ENCODE measurements at regions not wholly inside any gene's neighbourhood (a gene's known extent, or its start where the extent isn't known, plus 50 kb on each side); places are given as distances from the start of the nearest gene placed in this dataset.
A peak's percentile ranks its signal among the peaks of the same experiment; 100 is the strongest.
"Not testable (repeated sequence)": the region's sequence is repeated elsewhere in the genome, so short reads cannot be mapped to it uniquely, and the experiment has no call there.

GRCh38 chr5:135739383-135739981 is 95.0 kb upstream of the SLC25A48 start:
- no peak for DNase-seq (ENCODE audit: insufficient read length)
- TF ChIP-seq TAF1 (IDR thresholded peaks at IDR 0.05; ENCODE audit: borderline replicate concordance, low read depth, low read length) (no peak), POLR2AphosphoS5 (IDR thresholded peaks at IDR 0.05; ENCODE audit: low read depth, low read length) (no peak), POLR2A (IDR thresholded peaks at IDR 0.05; ENCODE audit: low read depth, low read length) (no peak)
- peak; percentile 78 for FAIRE-seq

DNA sequence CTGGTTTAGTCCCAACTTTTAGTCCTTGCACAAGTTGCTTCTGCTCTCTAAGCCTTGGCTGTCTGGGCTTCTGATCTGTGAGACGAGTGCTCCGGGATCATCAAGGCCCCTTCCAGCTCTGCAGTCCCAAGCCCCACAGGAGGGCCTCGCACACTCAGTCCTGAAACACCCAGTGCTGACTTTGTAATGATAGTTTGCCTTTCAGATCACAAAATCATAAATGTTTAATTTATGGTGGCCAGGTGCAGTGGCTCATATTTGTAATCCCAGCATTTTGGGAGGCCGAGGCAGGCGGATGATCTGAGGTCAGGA is 95.9 kb upstream of the SLC25A48 start:
- no peak for FAIRE-seq
- DNase-seq (ENCODE audit: insufficient read length): no peak
- TF ChIP-seq POLR2A (IDR thresholded peaks at IDR 0.05; ENCODE audit: low read depth, low read length) (no peak), TAF1 (IDR thresholded peaks at IDR 0.05; ENCODE audit: borderline replicate concordance, low read depth, low read length) (no peak), POLR2AphosphoS5 (IDR thresholded peaks at IDR 0.05; ENCODE audit: low read depth, low read length) (no peak)

GRCh38 chr5:135737701-135738563 is 96.5 kb upstream of the SLC25A48 start:
- DNase-seq (ENCODE audit: insufficient read length) (no peak), FAIRE-seq (no peak)
- TF ChIP-seq POLR2A (IDR thresholded peaks at IDR 0.05; ENCODE audit: low read depth, low read length): no peak

- not testable (repeated sequence) for DNase-seq (ENCODE audit: insufficient read length); FAIRE-seq
Observed at GRCh38 chr5:135736952-135737351, 97.5 kb upstream of the SLC25A48 start.

- DNase-seq (ENCODE audit: insufficient read length) (no peak), FAIRE-seq (no peak)
Observed at GRCh38 chr5:135735831-135736230, 98.6 kb upstream of the SLC25A48 start.

GRCh38 chr5:135734956-135735355 is 99.5 kb upstream of the SLC25A48 start:
- DNase-seq (ENCODE audit: insufficient read length); FAIRE-seq: not testable (repeated sequence)

More at GRCh38 chr5:135735831-135736230, 98.6 kb upstream of the SLC25A48 start:
- TF ChIP-seq POLR2A (IDR thresholded peaks at IDR 0.05; ENCODE audit: low read depth, low read length) (no peak), TAF1 (IDR thresholded peaks at IDR 0.05; ENCODE audit: borderline replicate concordance, low read depth, low read length) (no peak), POLR2AphosphoS5 (IDR thresholded peaks at IDR 0.05; ENCODE audit: low read depth, low read length) (no peak)

DNA sequence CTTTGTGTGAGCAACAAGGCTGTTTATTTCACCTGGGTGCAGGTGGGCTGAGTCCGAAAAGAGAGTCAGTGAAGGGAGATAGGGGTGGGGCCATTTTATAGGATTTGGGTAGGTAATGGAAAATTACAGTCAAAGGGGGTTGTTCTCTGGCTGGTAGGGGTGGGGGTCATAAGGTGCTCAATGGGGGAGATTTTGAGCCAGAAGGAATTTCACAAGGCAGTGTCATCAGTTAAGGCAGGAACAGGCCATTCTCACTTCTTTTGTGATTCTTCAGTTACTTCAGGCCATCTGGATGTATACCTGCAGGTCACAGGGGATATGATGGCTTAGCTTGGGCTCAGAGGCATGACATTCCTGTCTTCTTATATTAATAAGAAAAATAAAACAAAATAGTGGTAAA is 103.4 kb upstream of the SLC25A48 start:
- FAIRE-seq; DNase-seq (ENCODE audit: insufficient read length): not testable (repeated sequence)

DNA sequence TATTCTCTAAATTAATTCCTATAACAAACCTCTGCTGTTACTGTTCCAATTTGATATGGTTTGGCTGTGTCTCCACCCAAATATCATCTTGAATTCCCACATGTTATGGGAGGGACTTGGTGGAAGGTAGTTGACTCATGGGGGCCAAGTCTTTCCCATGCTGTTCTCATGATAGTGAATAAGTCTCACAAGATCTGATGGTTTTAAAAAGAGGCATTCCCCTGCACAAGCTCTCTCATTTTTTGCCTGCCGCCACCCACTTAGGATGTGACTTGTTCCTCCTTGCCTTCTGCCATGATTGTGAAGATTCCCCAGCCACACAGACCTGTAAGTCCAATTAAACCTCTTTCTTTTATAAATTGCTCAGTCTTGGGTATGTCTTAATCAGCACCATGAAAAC is 104.3 kb upstream of the SLC25A48 start:
- not testable (repeated sequence) for FAIRE-seq; DNase-seq (ENCODE audit: insufficient read length)

- FAIRE-seq (no peak), DNase-seq (ENCODE audit: insufficient read length) (no peak)
Observed at GRCh38 chr5:135729321-135729786, 105.1 kb upstream of the SLC25A48 start.

DNA sequence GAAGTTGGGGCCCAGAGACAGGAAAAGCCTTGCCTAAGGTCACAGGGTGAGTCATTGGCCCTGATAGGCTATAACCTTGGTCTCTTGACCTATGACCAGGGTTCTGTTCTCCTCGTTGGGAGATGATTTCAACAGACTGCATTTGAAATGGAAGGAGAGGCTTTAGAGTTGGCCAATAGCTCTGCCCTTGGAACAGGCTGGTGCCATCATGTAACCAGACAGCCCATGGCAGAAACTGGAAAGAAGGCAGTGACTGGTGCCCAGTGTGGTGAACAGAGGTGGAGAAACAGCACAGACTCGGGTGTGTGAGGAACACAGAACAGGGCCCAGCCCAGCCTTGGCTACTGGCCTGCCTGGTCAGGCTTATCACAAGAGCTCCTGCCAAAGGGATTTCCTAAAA is 109.8 kb upstream of the SLC25A48 start:
- DNase-seq (ENCODE audit: insufficient read length) (no peak), FAIRE-seq (no peak)
- TF ChIP-seq TAF1 (IDR thresholded peaks at IDR 0.05; ENCODE audit: borderline replicate concordance, low read depth, low read length): no peak
- TF ChIP-seq POLR2AphosphoS5 (IDR thresholded peaks at IDR 0.05; ENCODE audit: low read depth, low read length): no peak
- TF ChIP-seq POLR2A (IDR thresholded peaks at IDR 0.05; ENCODE audit: low read depth, low read length): no peak

More at GRCh38 chr5:135729321-135729786, 105.1 kb upstream of the SLC25A48 start:
- TF ChIP-seq TAF1 (IDR thresholded peaks at IDR 0.05; ENCODE audit: borderline replicate concordance, low read depth, low read length) (no peak), POLR2A (IDR thresholded peaks at IDR 0.05; ENCODE audit: low read depth, low read length) (no peak), POLR2AphosphoS5 (IDR thresholded peaks at IDR 0.05; ENCODE audit: low read depth, low read length) (no peak)

- no peak for FAIRE-seq
- DNase-seq (ENCODE audit: insufficient read length): no peak
Observed at GRCh38 chr5:135723491-135723890, 111.0 kb upstream of the SLC25A48 start.

GRCh38 chr5:135721548-135722090 is 112.8 kb upstream of the SLC25A48 start:
- DNase-seq (ENCODE audit: insufficient read length): no peak
- FAIRE-seq: no peak
- TF ChIP-seq TAF1 (IDR thresholded peaks at IDR 0.05; ENCODE audit: borderline replicate concordance, low read depth, low read length) (no peak), POLR2AphosphoS5 (IDR thresholded peaks at IDR 0.05; ENCODE audit: low read depth, low read length) (no peak), POLR2A (IDR thresholded peaks at IDR 0.05; ENCODE audit: low read depth, low read length) (no peak)

More at GRCh38 chr5:135723491-135723890, 111.0 kb upstream of the SLC25A48 start:
- TF ChIP-seq POLR2A (IDR thresholded peaks at IDR 0.05; ENCODE audit: low read depth, low read length): no peak
- no peak for TF ChIP-seq TAF1 (IDR thresholded peaks at IDR 0.05; ENCODE audit: borderline replicate concordance, low read depth, low read length)
- no peak for TF ChIP-seq POLR2AphosphoS5 (IDR thresholded peaks at IDR 0.05; ENCODE audit: low read depth, low read length)

- no peak for TF ChIP-seq TAF1 (IDR thresholded peaks at IDR 0.05; ENCODE audit: borderline replicate concordance, low read depth, low read length)
- no peak for TF ChIP-seq POLR2A (IDR thresholded peaks at IDR 0.05; ENCODE audit: low read depth, low read length)
- no peak for TF ChIP-seq POLR2AphosphoS5 (IDR thresholded peaks at IDR 0.05; ENCODE audit: low read depth, low read length)
- no peak for FAIRE-seq
- no peak for DNase-seq (ENCODE audit: insufficient read length)
Observed at GRCh38 chr5:135720191-135720590, 114.3 kb upstream of the SLC25A48 start.
